ENCODE measurements at regions not wholly inside any gene's neighbourhood (a gene's known extent, or its start where the extent isn't known, plus 50 kb on each side); places are given as distances from the start of the nearest gene placed in this dataset.

GRCh38 chr7:24036033-24036412 lies 248.0 kb upstream of the NPY start:
- TF ChIP-seq CTCF (optimal IDR thresholded peaks at IDR 0.05 in 1 of 3, IDR thresholded peaks at IDR 0.05 in 1 of 3, conservative IDR thresholded peaks at IDR 0.05 in 1 of 3; ENCODE audit: extremely low read depth in 1 of 3, insufficient read depth in 2 of 3, low read length in 3 of 3) (no peak), EZH2 (IDR thresholded peaks at IDR 0.05; ENCODE audit: low read length) (no peak)
